MM.1S (cell line): ENCODE measurements at regions not wholly inside any gene's neighbourhood (a gene's known extent, or its start where the extent isn't known, plus 50 kb on each side); places are given as distances from the start of the nearest gene placed in this dataset.

Source experiments
- DNase-seq: peaks from one replicate; pipeline ENCODE4 v3.0.0-alpha.2; 2015
- H2AFZ ChIP-seq: fragments of 300-600 bp; sonication (generic); 2 replicates; pipeline ENCODE4 v1.6.0; 2016; ENCODE audit warnings: antibody characterized with exemption, low read length
- H3F3A ChIP-seq: fragments of 300-600 bp; sonication (generic); 2 replicates; pipeline ENCODE4 v1.6.1; 2016; ENCODE audit warnings: mild to moderate bottlenecking, antibody characterized with exemption, low read length, moderate library complexity, mixed read lengths; ENCODE audit not compliant: insufficient read depth
- H3K27ac ChIP-seq: fragments of 300-600 bp; sonication (generic); 2 replicates; pipeline ENCODE4 v1.5.1; 2016; ENCODE audit warnings: mild to moderate bottlenecking, low read length
- H3K27me3 ChIP-seq: fragments of 300-600 bp; sonication (generic); replicated peaks from 2 replicates; pipeline ENCODE4 v1.6.0; 2016; ENCODE audit warnings: low read length; ENCODE audit not compliant: insufficient read depth
- H3K36me3 ChIP-seq: fragments of 300-600 bp; sonication (generic); replicated peaks from 2 replicates; pipeline ENCODE4 v1.6.1; 2016; ENCODE audit warnings: mild to moderate bottlenecking, low read length, mixed read lengths; ENCODE audit not compliant: insufficient read depth
- H3K4me1 ChIP-seq: fragments of 300-600 bp; sonication (generic); 2 replicates; pipeline ENCODE4 v1.6.1; 2016; ENCODE audit warnings: low read length, mixed read lengths
- H3K4me2 ChIP-seq: fragments of 300-600 bp; sonication (generic); 2 replicates; pipeline ENCODE4 v1.6.0; 2016; ENCODE audit warnings: low read depth, low read length
- H3K4me3 ChIP-seq: fragments of 300-600 bp; sonication (generic); 2 replicates; pipeline ENCODE4 v1.5.1; 2016; ENCODE audit warnings: low read length, mixed read lengths
- H3K79me2 ChIP-seq: fragments of 300-600 bp; sonication (generic); 2 replicates; pipeline ENCODE4 v1.6.1; 2016; ENCODE audit warnings: mixed run types, low read length, mixed read lengths
- H3K9ac ChIP-seq: fragments of 300-600 bp; sonication (generic); 2 replicates; pipeline ENCODE4 v1.6.1; 2016; ENCODE audit warnings: low read length, mixed read lengths
- H3K9me2 ChIP-seq: fragments of 300-600 bp; sonication (generic); replicated peaks from 2 replicates; pipeline ENCODE4 v1.6.1; 2016; ENCODE audit warnings: mild to moderate bottlenecking, low read length, mixed read lengths; ENCODE audit not compliant: insufficient read depth
- H3K9me3 ChIP-seq: fragments of 300-600 bp; sonication (generic); replicated peaks from 2 replicates; pipeline ENCODE4 v1.6.1; 2016; ENCODE audit warnings: mild to moderate bottlenecking, low read length, mixed read lengths; ENCODE audit not compliant: insufficient read depth
- H4K20me1 ChIP-seq: fragments of 300-600 bp; sonication (generic); 2 replicates; pipeline ENCODE4 v1.6.1; 2016; ENCODE audit warnings: mild to moderate bottlenecking, low read length, moderate library complexity, mixed read lengths; ENCODE audit not compliant: insufficient read depth
- EZH2 ChIP-seq: fragments of 300-600 bp; sonication (generic); optimal IDR thresholded peaks from 2 replicates; pipeline ENCODE3; 2017; ENCODE audit warnings: low read depth, mild to moderate bottlenecking, antibody characterized with exemption, low read length, mixed read lengths
- EZH2phosphoT487 ChIP-seq: fragments of 300-600 bp; sonication (generic); IDR thresholded peaks from 2 replicates; pipeline ENCODE4 v1.6.1; 2018; ENCODE audit warnings: antibody characterized with exemption, low read length
- TF ChIP-seq, protein P1 (sequence below): fragments of 300-600 bp; sonication (generic); IDR thresholded peaks from 2 replicates; pipeline ENCODE4 v1.5.1; 2016; ENCODE audit warnings: antibody characterized with exemption, low read length, mixed read lengths

GRCh38 chr4:58265734-58266133 is 1155.5 kb upstream of the IGFBP7 start:
- Histone ChIP-seq H3K79me2 (no peaks in the 10 kb centered on the region), H3K4me2 (no peak overlapping the region)

DNA sequence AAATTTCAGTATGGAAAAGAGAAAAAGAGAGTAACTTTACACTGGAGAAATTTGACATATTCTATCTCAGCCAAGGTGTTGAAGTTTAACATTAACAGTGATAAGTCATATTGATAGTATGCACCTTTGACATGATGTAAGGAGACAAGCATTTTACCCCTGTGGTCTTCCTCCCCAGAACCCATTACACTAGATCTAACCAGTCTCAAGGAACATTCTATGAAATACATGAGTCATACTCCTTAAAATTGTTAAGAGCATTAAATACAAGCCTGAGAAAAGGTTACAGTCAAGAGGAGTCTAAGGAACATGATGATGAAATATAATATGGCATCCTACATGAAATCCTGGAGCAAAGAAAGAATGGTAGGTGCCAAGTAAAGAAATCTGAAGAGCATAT is 1151.3 kb upstream of the IGFBP7 start:
- Histone ChIP-seq H3K27ac (no peak overlapping the region), H4K20me1 (no peaks in the 10 kb centered on the region), H3K4me1 (no peaks in the 10 kb centered on the region), H2AFZ (no peak overlapping the region), H3K79me2 (no peaks in the 10 kb centered on the region), H3K9me2 (no peaks in the 10 kb centered on the region), H3K9me3 (no peaks in the 10 kb centered on the region), H3K4me3 (no peak overlapping the region), H3K27me3 (no peaks in the 10 kb centered on the region), H3F3A (no peaks in the 10 kb centered on the region), H3K9ac (no peak overlapping the region), H3K4me2 (no peak overlapping the region), H3K36me3 (no peaks in the 10 kb centered on the region)
- TF ChIP-seq, protein P1, sequence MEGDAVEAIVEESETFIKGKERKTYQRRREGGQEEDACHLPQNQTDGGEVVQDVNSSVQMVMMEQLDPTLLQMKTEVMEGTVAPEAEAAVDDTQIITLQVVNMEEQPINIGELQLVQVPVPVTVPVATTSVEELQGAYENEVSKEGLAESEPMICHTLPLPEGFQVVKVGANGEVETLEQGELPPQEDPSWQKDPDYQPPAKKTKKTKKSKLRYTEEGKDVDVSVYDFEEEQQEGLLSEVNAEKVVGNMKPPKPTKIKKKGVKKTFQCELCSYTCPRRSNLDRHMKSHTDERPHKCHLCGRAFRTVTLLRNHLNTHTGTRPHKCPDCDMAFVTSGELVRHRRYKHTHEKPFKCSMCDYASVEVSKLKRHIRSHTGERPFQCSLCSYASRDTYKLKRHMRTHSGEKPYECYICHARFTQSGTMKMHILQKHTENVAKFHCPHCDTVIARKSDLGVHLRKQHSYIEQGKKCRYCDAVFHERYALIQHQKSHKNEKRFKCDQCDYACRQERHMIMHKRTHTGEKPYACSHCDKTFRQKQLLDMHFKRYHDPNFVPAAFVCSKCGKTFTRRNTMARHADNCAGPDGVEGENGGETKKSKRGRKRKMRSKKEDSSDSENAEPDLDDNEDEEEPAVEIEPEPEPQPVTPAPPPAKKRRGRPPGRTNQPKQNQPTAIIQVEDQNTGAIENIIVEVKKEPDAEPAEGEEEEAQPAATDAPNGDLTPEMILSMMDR, result no peak
- TF ChIP-seq EZH2phosphoT487 (no peak), EZH2 (no peak)
- no peak for DNase-seq

More at GRCh38 chr4:58265734-58266133, 1155.5 kb upstream of the IGFBP7 start:
- Histone ChIP-seq H3K9me2 (no peaks in the 10 kb centered on the region), H3K27ac (no peak overlapping the region), H3K27me3 (no peaks in the 10 kb centered on the region), H3K9ac (no peak overlapping the region), H3K4me3 (no peak overlapping the region), H3F3A (no peaks in the 10 kb centered on the region), H3K36me3 (no peaks in the 10 kb centered on the region), H3K4me1 (no peaks in the 10 kb centered on the region), H4K20me1 (no peaks in the 10 kb centered on the region), H2AFZ (no peak overlapping the region), H3K9me3 (no peaks in the 10 kb centered on the region)
- TF ChIP-seq, protein P1, result no peak
- TF ChIP-seq EZH2 (no peak), EZH2phosphoT487 (no peak)
- no peak for DNase-seq

DNA sequence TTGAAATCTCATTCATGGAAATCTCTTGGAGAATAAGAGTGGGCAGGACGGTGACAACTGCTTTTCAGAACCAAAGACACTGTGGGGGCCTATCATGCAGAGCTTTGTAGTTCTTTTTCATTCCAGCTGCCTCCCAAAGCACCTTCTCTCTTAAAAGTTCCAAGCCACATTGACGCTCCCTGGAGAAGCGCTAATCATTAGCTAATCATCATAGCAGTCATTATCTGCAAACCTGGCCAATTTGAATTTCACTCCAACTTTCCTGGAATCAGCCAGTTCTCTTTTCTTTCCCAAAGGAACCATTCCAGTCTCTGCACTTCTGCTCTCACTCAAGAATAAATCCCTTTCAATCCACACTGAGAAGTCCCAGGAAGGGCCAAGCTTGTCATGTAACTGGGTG is 1144.1 kb upstream of the IGFBP7 start:
- H3K4me2 ChIP-seq, result no peak overlapping the region
- H3K9me3 ChIP-seq, result no peaks in the 10 kb centered on the region
- no peaks in the 10 kb centered on the region for H3K36me3 ChIP-seq
- H3K4me1 ChIP-seq, result no peaks in the 10 kb centered on the region
- H3K27me3 ChIP-seq, result no peaks in the 10 kb centered on the region
- DNase-seq, result no peak
- TF ChIP-seq, protein P1, result no peak
- TF ChIP-seq EZH2 (no peak), EZH2phosphoT487 (no peak)
- H3F3A ChIP-seq, result no peaks in the 10 kb centered on the region
- H3K9me2 ChIP-seq, result no peaks in the 10 kb centered on the region
- H3K4me3 ChIP-seq, result no peak overlapping the region
- H2AFZ ChIP-seq, result no peak overlapping the region
- H3K27ac ChIP-seq, result no peak overlapping the region
- H3K79me2 ChIP-seq, result no peaks in the 10 kb centered on the region
- H4K20me1 ChIP-seq, result no peaks in the 10 kb centered on the region
- H3K9ac ChIP-seq, result no peak overlapping the region
